Astrocyte of the spinal cord (primary cell): ENCODE measurements at regions not wholly inside any gene's neighbourhood (a gene's known extent, or its start where the extent isn't known, plus 50 kb on each side); places are given as distances from the start of the nearest gene placed in this dataset.

Source experiments
- DNase-seq: peaks from one replicate; pipeline ENCODE4 v3.0.0; 2011; ENCODE audit warnings: low read depth, low spot score
- H3K4me3 ChIP-seq: 2 replicates; pipeline ENCODE4 v1.5.1; 2011; ENCODE audit warnings: low read depth, mild to moderate bottlenecking, low read length, moderate library complexity
- in situ Hi-C: cut with HindIII; loops from 2 replicates; pipeline ENCODE4 v1.10.0; 2017; ENCODE audit warnings: low sequenced_read_pairs
- TF ChIP-seq, protein P1 (sequence below): IDR thresholded peaks from 2 replicates; pipeline ENCODE4 v1.5.1; 2012; ENCODE audit warnings: low read depth, mild to moderate bottlenecking, low read length, inconsistent platforms

DNA sequence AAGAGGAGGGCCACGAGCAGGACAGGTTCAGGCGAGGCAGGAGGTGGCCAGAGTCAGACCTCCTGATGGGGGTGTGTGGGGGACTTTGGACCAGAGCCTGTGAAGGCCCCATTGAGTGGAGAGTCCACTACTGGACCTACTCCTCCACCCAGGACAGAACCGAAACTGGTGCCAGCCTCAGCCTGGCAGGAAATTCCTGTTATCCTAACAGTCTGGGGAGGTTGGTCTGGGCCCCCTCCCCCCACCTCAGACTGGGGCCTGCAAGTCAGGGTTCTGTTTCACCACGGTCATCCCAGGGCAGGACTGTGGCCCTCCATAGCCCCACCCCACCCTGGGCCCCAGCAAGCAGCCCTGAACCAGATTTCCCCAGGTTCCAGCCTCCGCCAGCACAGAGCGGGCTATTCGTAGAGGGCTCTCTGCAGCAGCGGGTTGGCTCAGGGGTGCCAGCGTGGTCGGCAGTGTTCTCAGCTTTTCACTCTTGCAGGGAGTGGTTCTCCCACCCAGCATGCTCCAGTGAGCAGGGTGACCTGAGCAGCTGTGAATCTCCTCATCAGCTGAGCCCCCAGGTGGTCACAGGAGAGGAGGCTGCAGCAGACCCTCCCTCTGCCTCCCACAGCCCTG is 217.3 kb downstream of the TBC1D2B start:
- H3K4me3 ChIP-seq = no peak overlapping the region
- in situ Hi-C loops = no loop called here
- TF ChIP-seq, protein P1, sequence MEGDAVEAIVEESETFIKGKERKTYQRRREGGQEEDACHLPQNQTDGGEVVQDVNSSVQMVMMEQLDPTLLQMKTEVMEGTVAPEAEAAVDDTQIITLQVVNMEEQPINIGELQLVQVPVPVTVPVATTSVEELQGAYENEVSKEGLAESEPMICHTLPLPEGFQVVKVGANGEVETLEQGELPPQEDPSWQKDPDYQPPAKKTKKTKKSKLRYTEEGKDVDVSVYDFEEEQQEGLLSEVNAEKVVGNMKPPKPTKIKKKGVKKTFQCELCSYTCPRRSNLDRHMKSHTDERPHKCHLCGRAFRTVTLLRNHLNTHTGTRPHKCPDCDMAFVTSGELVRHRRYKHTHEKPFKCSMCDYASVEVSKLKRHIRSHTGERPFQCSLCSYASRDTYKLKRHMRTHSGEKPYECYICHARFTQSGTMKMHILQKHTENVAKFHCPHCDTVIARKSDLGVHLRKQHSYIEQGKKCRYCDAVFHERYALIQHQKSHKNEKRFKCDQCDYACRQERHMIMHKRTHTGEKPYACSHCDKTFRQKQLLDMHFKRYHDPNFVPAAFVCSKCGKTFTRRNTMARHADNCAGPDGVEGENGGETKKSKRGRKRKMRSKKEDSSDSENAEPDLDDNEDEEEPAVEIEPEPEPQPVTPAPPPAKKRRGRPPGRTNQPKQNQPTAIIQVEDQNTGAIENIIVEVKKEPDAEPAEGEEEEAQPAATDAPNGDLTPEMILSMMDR = no peak
- DNase-seq = no peak

DNA sequence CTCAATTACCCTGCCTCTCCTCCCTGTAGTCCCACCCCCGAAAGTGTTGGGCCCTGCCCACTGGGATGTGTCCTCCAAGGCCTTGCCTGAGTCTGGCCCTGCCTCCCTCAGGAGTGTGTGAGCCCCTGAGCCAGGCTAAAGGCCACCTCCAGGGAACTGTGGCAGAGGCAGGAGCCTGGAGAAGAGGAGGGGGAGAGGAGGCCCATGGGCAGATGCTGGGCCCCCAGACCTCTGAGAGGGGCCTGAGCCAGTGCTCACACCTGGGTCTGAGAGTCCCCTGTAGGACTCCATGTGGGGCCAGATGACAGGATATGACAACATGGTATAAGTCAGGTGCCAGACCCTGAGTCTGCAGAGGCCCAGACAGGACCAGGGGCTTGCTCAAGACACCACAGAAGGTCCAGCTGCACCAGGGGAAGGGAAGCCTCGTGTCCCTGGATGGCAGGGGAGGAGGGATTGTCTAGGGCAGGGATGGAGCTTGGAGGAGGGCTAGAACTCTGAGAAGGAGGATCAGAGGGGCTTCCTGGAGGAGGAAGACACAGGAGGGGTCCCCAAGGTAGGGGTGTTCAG is 217.9 kb downstream of the TBC1D2B start:
- TF ChIP-seq, protein P1 = no peak
- DNase-seq = no peak
- H3K4me3 ChIP-seq = no peak overlapping the region
- in situ Hi-C loops = no loop called here

DNA sequence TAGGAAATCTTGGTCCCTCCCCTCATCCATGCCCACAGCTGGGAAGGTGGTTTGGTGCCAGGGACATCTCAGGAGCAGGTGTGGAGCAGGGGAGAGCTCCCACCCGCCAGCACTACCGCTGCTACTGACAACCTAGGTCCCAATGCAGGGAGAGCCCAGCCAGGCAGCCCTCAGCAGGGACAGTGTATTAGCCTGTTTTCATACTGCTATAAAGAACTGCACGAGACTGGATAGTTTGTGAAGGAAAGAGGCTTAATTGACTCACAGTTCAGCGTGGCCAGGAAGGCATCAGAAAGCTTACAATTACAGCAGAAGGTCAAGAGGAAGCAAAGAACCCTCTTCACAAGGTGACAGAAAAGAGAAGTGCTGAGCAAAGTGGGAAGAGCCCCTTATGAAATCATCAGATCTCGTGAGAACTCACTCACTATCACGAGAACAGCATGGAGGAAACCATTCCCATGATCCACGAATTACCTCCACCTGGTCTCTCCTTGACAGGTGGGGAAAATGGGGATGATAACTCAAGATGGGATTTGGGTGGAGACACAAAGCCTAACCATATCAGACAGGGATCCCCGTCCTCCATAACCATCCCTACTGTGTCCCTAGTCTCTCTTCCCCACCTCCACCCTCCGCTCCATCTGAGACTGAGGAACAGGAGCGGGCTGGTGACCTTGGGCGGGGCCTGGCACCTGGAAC is 218.6 kb downstream of the TBC1D2B start:
- no peak for DNase-seq
- in situ Hi-C loops = no loop called here
- TF ChIP-seq, protein P1 = no peak
- no peak overlapping the region for H3K4me3 ChIP-seq

DNA sequence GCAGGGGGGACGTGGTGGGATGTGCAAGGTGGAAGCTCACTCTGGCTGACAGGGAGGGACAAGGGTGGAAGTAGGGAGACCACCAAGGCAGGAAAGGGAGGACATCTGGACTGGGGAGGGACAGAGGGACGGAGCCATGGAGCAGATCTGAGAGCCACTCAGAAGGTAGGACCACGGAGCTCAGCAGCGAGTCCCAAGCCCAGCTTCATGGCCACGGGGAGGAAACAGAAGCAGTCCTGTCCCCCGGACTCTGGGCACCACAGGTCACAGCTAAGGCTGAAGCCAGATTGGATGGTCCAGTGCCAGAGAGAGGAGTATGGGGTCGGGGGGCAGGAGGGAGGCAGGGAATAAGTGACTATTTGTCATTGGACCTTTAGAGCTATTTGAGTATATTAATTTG is 220.1 kb downstream of the TBC1D2B start:
- TF ChIP-seq, protein P1 = no peak
- in situ Hi-C loops = no loop called here
- no peak overlapping the region for H3K4me3 ChIP-seq
- no peak for DNase-seq

DNA sequence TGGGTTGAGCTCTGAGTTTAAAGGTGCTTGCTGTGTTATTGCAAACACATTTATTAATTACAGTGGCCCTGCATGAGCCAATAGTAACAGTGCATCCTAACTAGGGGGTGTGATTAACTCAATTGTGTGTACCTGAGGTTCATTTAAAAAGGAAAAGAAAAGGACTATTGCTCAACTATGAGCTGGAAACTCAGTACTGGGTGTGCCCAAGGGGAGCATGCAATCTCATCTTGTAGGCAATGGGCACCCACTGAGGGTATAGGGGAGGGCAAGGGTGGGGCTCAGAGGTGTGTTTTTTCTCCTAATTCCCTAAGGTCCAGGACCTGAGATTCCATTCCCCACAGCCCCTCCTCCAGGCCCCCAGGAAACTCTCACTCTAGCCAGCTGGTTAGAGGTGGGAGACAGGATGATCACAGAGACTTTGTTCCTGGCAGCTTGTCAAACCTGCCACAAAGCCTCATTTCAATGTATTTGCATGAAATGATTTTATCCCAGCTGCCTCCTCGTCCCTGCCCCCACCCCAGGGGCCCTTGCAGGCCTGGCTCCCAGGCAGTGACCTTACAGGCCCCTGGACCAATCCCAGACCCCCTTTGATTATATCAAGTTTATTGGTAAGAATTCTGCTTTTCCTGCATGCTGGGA is 220.7 kb downstream of the TBC1D2B start:
- DNase-seq = no peak
- no peak overlapping the region for H3K4me3 ChIP-seq
- TF ChIP-seq, protein P1 = no peak
- in situ Hi-C loops = no loop called here

DNA sequence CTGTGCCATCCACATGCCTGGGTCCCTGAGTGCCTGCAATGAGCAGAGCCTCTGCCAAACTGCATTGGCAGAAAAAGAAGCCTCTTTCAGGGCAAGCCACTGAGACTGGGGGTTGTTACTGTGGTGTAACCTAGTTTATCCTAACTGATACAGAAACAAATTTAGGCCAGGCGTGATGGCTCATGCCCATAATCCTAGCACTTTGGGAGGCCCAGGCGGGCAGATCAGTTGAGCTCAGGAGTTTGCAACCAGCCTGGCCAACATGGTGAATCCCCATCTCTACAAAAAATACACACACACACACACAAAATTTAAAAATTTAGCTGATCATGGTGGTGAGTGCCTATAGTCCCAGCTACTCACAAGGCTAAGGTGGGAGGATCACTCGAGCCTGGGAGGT is 221.6 kb downstream of the TBC1D2B start:
- in situ Hi-C loops = no loop called here
- H3K4me3 ChIP-seq = no peak overlapping the region
- no peak for DNase-seq
- TF ChIP-seq, protein P1 = no peak
